B cell (primary cell): ENCODE measurements at regions not wholly inside any gene's neighbourhood (a gene's known extent, or its start where the extent isn't known, plus 50 kb on each side); places are given as distances from the start of the nearest gene placed in this dataset.

ENCODE experiments used
- ATAC-seq: fragments of 200-7000 bp; cut with Tn5 transposase; one replicate; pipeline ENCODE4 v1.10.0; 2021; ENCODE audit warnings: low read depth, mild to moderate bottlenecking, moderate number of reproducible peaks, moderate library complexity
- CTCF ChIA-PET: fragments of 350-600 bp; sonication (Branson Sonifier 250); formaldehyde crosslinking; loops from one replicate; lab custom pipeline; 2021; ENCODE audit warnings: antibody characterized with exemption, inconsistent platforms; lab: Charles Lee
- POLR2A ChIA-PET: fragments of 350-600 bp; sonication (Branson Sonifier 250); formaldehyde crosslinking; loops from one replicate; lab custom pipeline; 2021; ENCODE audit warnings: antibody characterized with exemption; lab: Charles Lee
- DNase-seq: peaks from one replicate; pipeline ENCODE4 v3.0.0; 2013
- H2AFZ ChIP-seq: 2 replicates; pipeline ENCODE4 v1.6.1; 2012; ENCODE audit warnings: mild to moderate bottlenecking, low read depth, low read length; ENCODE audit not compliant: insufficient read depth, poor library complexity, severe bottlenecking
- H3K27ac ChIP-seq, 2 donors: 1 replicate in 1 of 2; 2 replicates in 1 of 2; pipeline ENCODE4 v1.5.1; 2012 to 2013; ENCODE audit warnings: low read length in 2 of 2, mild to moderate bottlenecking in 2 of 2, moderate library complexity in 1 of 2
- H3K27me3 ChIP-seq, 4 experiments: fragments of 200-600 bp in 1 of 4; sonication (generic) in 1 of 4; replicated peaks in 1 of 4; 1 replicate in 2 of 4; 2 replicates in 2 of 4; pipeline versions ENCODE4 v1.6.1 to v1.7.0; 2013 to 2016; ENCODE audit warnings: low read length in 3 of 4, mild to moderate bottlenecking in 2 of 4, mixed read lengths in 1 of 4, moderate library complexity in 1 of 4; ENCODE audit not compliant: insufficient read depth in 4 of 4, control insufficient read depth in 3 of 4; ENCODE audit errors: control extremely low read depth in 1 of 4
- H3K36me3 ChIP-seq, 2 experiments: replicated peaks in 1 of 2; 1 replicate in 1 of 2; 2 replicates in 1 of 2; pipeline versions ENCODE4 v1.6.1 to v1.7.1; 2013; ENCODE audit warnings: low read length in 1 of 2; ENCODE audit not compliant: insufficient read depth in 2 of 2, control insufficient read depth in 1 of 2; ENCODE audit errors: control extremely low read depth in 1 of 2, extremely low read depth in 1 of 2
- H3K4me1 ChIP-seq, 2 donors: fragments of 200-600 bp in 1 of 2; sonication (generic) in 1 of 2; 1 replicate in 1 of 2; 2 replicates in 1 of 2; pipeline versions ENCODE4 v1.5.1 to v1.6.1; 2013 to 2017; ENCODE audit warnings: low read length in 2 of 2; ENCODE audit not compliant: control insufficient read depth in 2 of 2, insufficient read depth in 2 of 2
- H3K4me2 ChIP-seq: replicated peaks from 2 replicates; pipeline ENCODE3; 2012; ENCODE audit warnings: mild to moderate bottlenecking, low read depth, low read length; ENCODE audit not compliant: poor library complexity, severe bottlenecking
- H3K4me3 ChIP-seq, 5 experiments: fragments of 200-600 bp in 1 of 5; sonication (generic) in 1 of 5; 1 replicate in 3 of 5; 2 replicates in 2 of 5; pipeline versions ENCODE4 v1.5.1 to v1.7.0; 2011 to 2016; ENCODE audit warnings: low read length in 4 of 5, mild to moderate bottlenecking in 4 of 5, low read depth in 2 of 5, control low read depth in 1 of 5, moderate library complexity in 1 of 5; ENCODE audit not compliant: insufficient read depth in 1 of 5; ENCODE audit errors: control extremely low read depth in 1 of 5, extremely low read depth in 1 of 5
- H3K79me2 ChIP-seq: fragments of 200-600 bp; sonication (generic); one replicate; pipeline ENCODE4 v1.6.0; 2016; ENCODE audit warnings: low read length; ENCODE audit not compliant: control insufficient read depth, insufficient read depth
- H3K9ac ChIP-seq: fragments of 200-600 bp; sonication (generic); 2 replicates; pipeline ENCODE4 v1.6.1; 2017; ENCODE audit warnings: mild to moderate bottlenecking, low read length, moderate library complexity
- H3K9me3 ChIP-seq, 3 donors: one replicate each; pipeline versions ENCODE4 v1.6.1 to v1.7.1; 2013; ENCODE audit warnings: low read length in 2 of 3; ENCODE audit not compliant: control insufficient read depth in 2 of 3, insufficient read depth in 1 of 3; ENCODE audit errors: control extremely low read depth in 1 of 3
- H4K20me1 ChIP-seq: 2 replicates; pipeline ENCODE4 v1.6.0; 2012; ENCODE audit warnings: mild to moderate bottlenecking, low read length; ENCODE audit not compliant: insufficient read depth, control insufficient read depth, poor library complexity, severe bottlenecking
- H3K27ac Mint-ChIP-seq: one replicate; pipeline ENCODE4 v1.8.0; 2021; ENCODE audit warnings: mixed read lengths
- H3K27me3 Mint-ChIP-seq: one replicate; pipeline ENCODE4 v1.8.0; 2021; ENCODE audit warnings: mixed read lengths
- H3K4me1 Mint-ChIP-seq: one replicate; pipeline ENCODE4 v1.8.0; 2021; ENCODE audit warnings: mixed read lengths
- H3K4me3 Mint-ChIP-seq: one replicate; pipeline ENCODE4 v1.8.0; 2021; ENCODE audit warnings: mixed read lengths
- H3K9me3 Mint-ChIP-seq: one replicate; pipeline ENCODE4 v1.8.0; 2022; ENCODE audit warnings: mixed read lengths; ENCODE audit not compliant: insufficient read depth
- CTCF ChIP-seq: fragments of 200-600 bp; IDR thresholded peaks from one replicate; pipeline ENCODE4 v1.8.0; 2022; ENCODE audit warnings: antibody characterized with exemption, mild to moderate bottlenecking
- EZH2 ChIP-seq: IDR thresholded peaks from 2 replicates; pipeline ENCODE4 v1.6.1; 2012; ENCODE audit warnings: borderline replicate concordance, low read depth, mild to moderate bottlenecking, moderate library complexity, low read length; ENCODE audit not compliant: insufficient read depth, poor library complexity, severe bottlenecking
- WGBS: methylation state at CpG from one replicate; pipeline ENCODE4 v1.1.5; 2013; ENCODE audit warnings: missing lambda C conversion rate; ENCODE audit not compliant: insufficient coverage; 5-methylcytosine and 5-hydroxymethylcytosine counted together
- intact Hi-C: fragments of 100-400 bp; cut with micrococcal nuclease; formaldehyde crosslinking; loops from one replicate; pipeline ENCODE4 v1.10.0; 2022

GRCh38 chr2:236673126-236673822 lies 103.6 kb downstream of the ACKR3 start:
- ATAC-seq (no peak), DNase-seq (no peak)
- H2AFZ ChIP-seq = no peak overlapping the region
- no peaks in the 10 kb centered on the region for H4K20me1 ChIP-seq
- H3K27ac ChIP-seq = no peak overlapping the region
- no peak overlapping the region for H3K4me2 ChIP-seq
- no peaks in the 10 kb centered on the region for H3K27me3 ChIP-seq
- H3K4me3 ChIP-seq = no peak overlapping the region
- H3K9me3 ChIP-seq = no peaks in the 10 kb centered on the region
- H3K4me3 Mint-ChIP-seq = no peak overlapping the region
- peaks cover 22% of the 10 kb centered on the region for H3K27me3 Mint-ChIP-seq
- no peaks in the 10 kb centered on the region for H3K4me1 ChIP-seq
- H3K9me3 Mint-ChIP-seq = no peaks in the 10 kb centered on the region
- H3K79me2 ChIP-seq = no peaks in the 10 kb centered on the region
- no peak overlapping the region for H3K27ac Mint-ChIP-seq
- H3K36me3 ChIP-seq = no peaks in the 10 kb centered on the region
- 83% methylated on average over 12 of the region's 14 CpGs for WGBS
- intact Hi-C loops = no loop called here
- POLR2A ChIA-PET = no interaction called here
- H3K9ac ChIP-seq = no peak overlapping the region
- CTCF ChIA-PET = no interaction called here
- TF ChIP-seq CTCF = no peak
- no peak for TF ChIP-seq EZH2
- no peaks in the 10 kb centered on the region for H3K4me1 Mint-ChIP-seq

- Histone ChIP-seq H3K27ac (no peak overlapping the region), H3K4me1 (no peaks in the 10 kb centered on the region), H3K4me3 (no peak overlapping the region), H3K4me2 (no peak overlapping the region), H3K9ac (no peak overlapping the region), H2AFZ (no peak overlapping the region), H3K27me3 (no peaks in the 10 kb centered on the region), H3K79me2 (no peaks in the 10 kb centered on the region), H4K20me1 (no peaks in the 10 kb centered on the region), H3K36me3 (no peaks in the 10 kb centered on the region), H3K9me3 (no peaks in the 10 kb centered on the region)
- POLR2A ChIA-PET = no interaction called here
- H3K4me1 Mint-ChIP-seq = no peaks in the 10 kb centered on the region
- DNase-seq (no peak), ATAC-seq (no peak)
- no peak overlapping the region for H3K4me3 Mint-ChIP-seq
- H3K27me3 Mint-ChIP-seq = peaks cover 22% of the 10 kb centered on the region
- intact Hi-C loops = no loop called here
- no peaks in the 10 kb centered on the region for H3K9me3 Mint-ChIP-seq
- CTCF ChIA-PET = no interaction called here
- 98% methylated on average over 4 of the region's 4 CpGs for WGBS
- no peak overlapping the region for H3K27ac Mint-ChIP-seq
- TF ChIP-seq EZH2 = no peak
- TF ChIP-seq CTCF = no peak
Measured at GRCh38 chr2:236673823-236674185, 104.2 kb downstream of the ACKR3 start.
